Caco-2 (cell line): ENCODE measurements at regions not wholly inside any gene's neighbourhood (a gene's known extent, or its start where the extent isn't known, plus 50 kb on each side); places are given as distances from the start of the nearest gene placed in this dataset.

Experiments
- BruUV-seq: library from RNA; stranded (reverse); fragments of 400-500 nt; replicated peaks from 2 replicates; lab custom pipeline; 2021; lab: Mats Ljungman, UMichigan
- CTCF ChIA-PET: fragments of 300-600 bp; sonication (Branson Sonifier 250); formaldehyde crosslinking; loops from one replicate; lab custom pipeline; 2022; ENCODE audit warnings: antibody characterized with exemption; lab: Charles Lee
- POLR2A ChIA-PET: fragments of 300-600 bp; sonication (Branson Sonifier 250); formaldehyde crosslinking; loops from one replicate; lab custom pipeline; 2022; ENCODE audit warnings: antibody characterized with exemption; lab: Charles Lee
- DNase-seq, 2 experiments: peaks; one replicate each; pipeline versions ENCODE4 v3.0.0 to v3.0.0-alpha.2; 2020 to 2022
- H3K27me3 ChIP-seq: replicated peaks from 2 replicates; pipeline ENCODE4 v1.6.0; 2011; ENCODE audit warnings: low read length; ENCODE audit not compliant: control insufficient read depth, insufficient read depth
- H3K36me3 ChIP-seq: 2 replicates; pipeline ENCODE4 v1.5.1; 2011; ENCODE audit warnings: low read length; ENCODE audit not compliant: control insufficient read depth, insufficient read depth
- H3K4me1 ChIP-seq: fragments of 250-450 bp; sonication (Bioruptor Pico); 2 replicates; pipeline ENCODE4 v1.5.1; 2020; ENCODE audit warnings: mild to moderate bottlenecking
- H3K4me3 ChIP-seq: 2 replicates; pipeline ENCODE4 v1.5.1; 2011; ENCODE audit warnings: low read depth, mild to moderate bottlenecking, control low read depth, low read length
- H3K9me3 ChIP-seq: fragments of 250-450 bp; sonication (Bioruptor Pico); 2 replicates; pipeline ENCODE4 v1.5.1; 2020; ENCODE audit warnings: mild to moderate bottlenecking, moderate library complexity
- H3K27ac Mint-ChIP-seq: one replicate; pipeline ENCODE4 v1.8.0; 2022; ENCODE audit warnings: mixed read lengths; ENCODE audit not compliant: unreplicated experiment
- H3K27me3 Mint-ChIP-seq: one replicate; pipeline ENCODE4 v1.8.0; 2022; ENCODE audit warnings: mixed read lengths; ENCODE audit not compliant: insufficient read depth, unreplicated experiment
- H3K36me3 Mint-ChIP-seq: one replicate; pipeline ENCODE4 v1.8.0; 2022; ENCODE audit warnings: mild to moderate bottlenecking, mixed read lengths; ENCODE audit not compliant: insufficient read depth, unreplicated experiment
- H3K4me1 Mint-ChIP-seq: one replicate; pipeline ENCODE4 v1.8.0; 2022; ENCODE audit warnings: low read depth, mixed read lengths; ENCODE audit not compliant: unreplicated experiment
- H3K4me3 Mint-ChIP-seq: one replicate; pipeline ENCODE4 v1.8.0; 2022; ENCODE audit warnings: mild to moderate bottlenecking, moderate library complexity, mixed read lengths; ENCODE audit not compliant: unreplicated experiment
- H3K9me3 Mint-ChIP-seq: one replicate; pipeline ENCODE4 v1.8.0; 2022; ENCODE audit warnings: mixed read lengths; ENCODE audit not compliant: unreplicated experiment
- intact Hi-C: fragments of 100-400 bp; cut with micrococcal nuclease; formaldehyde crosslinking; loops from one replicate; pipeline ENCODE4 v1.10.0; 2022; ENCODE audit not compliant: unreplicated experiment
- TF ChIP-seq, protein P1 (sequence below), 2 experiments: fragments of 200-600 bp in 1 of 2; IDR thresholded peaks; 1 replicate in 1 of 2; 2 replicates in 1 of 2; pipeline versions ENCODE4 v1.5.1 to v1.8.0; 2011 to 2022; ENCODE audit warnings: antibody characterized with exemption in 1 of 2, control low read depth in 1 of 2, inconsistent platforms in 1 of 2, low read depth in 1 of 2, low read length in 1 of 2, mild to moderate bottlenecking in 1 of 2, moderate library complexity in 1 of 2; ENCODE audit not compliant: insufficient read depth in 1 of 2, severe bottlenecking in 1 of 2, unreplicated experiment in 1 of 2

DNA sequence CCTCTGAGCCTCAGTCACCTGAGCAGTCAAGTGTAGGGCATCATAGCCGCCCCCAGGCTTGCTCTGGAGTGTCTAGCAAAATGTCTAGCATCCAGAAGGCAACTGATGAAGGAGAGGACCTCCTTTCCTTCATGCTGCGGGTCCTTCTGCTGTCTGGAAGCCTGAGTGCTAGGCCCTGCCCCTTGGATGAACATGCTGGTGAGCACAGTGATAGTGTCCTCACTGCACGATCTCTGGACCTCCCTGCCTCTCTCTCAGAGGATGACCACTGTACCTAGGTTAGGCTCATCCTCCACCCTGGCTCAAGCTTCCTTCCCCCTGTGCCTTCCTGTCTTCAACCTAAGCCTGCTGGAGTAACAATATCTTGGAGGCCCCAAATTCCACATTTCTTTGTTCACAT is 128.6 kb downstream of the TENT5C start:
- intact Hi-C loops = loop anchor here (1.0 kb wide), 1 partner anchor 20 kb away; no protein-coding TSS in a partner anchor
- TF ChIP-seq, protein P1, sequence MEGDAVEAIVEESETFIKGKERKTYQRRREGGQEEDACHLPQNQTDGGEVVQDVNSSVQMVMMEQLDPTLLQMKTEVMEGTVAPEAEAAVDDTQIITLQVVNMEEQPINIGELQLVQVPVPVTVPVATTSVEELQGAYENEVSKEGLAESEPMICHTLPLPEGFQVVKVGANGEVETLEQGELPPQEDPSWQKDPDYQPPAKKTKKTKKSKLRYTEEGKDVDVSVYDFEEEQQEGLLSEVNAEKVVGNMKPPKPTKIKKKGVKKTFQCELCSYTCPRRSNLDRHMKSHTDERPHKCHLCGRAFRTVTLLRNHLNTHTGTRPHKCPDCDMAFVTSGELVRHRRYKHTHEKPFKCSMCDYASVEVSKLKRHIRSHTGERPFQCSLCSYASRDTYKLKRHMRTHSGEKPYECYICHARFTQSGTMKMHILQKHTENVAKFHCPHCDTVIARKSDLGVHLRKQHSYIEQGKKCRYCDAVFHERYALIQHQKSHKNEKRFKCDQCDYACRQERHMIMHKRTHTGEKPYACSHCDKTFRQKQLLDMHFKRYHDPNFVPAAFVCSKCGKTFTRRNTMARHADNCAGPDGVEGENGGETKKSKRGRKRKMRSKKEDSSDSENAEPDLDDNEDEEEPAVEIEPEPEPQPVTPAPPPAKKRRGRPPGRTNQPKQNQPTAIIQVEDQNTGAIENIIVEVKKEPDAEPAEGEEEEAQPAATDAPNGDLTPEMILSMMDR (IDR thresholded peaks at IDR 0.05; ENCODE audit: insufficient read depth in 1 of 2, low read depth in 1 of 2, low read length in 1 of 2, severe bottlenecking in 1 of 2, unreplicated experiment in 1 of 2) = no peak

DNA sequence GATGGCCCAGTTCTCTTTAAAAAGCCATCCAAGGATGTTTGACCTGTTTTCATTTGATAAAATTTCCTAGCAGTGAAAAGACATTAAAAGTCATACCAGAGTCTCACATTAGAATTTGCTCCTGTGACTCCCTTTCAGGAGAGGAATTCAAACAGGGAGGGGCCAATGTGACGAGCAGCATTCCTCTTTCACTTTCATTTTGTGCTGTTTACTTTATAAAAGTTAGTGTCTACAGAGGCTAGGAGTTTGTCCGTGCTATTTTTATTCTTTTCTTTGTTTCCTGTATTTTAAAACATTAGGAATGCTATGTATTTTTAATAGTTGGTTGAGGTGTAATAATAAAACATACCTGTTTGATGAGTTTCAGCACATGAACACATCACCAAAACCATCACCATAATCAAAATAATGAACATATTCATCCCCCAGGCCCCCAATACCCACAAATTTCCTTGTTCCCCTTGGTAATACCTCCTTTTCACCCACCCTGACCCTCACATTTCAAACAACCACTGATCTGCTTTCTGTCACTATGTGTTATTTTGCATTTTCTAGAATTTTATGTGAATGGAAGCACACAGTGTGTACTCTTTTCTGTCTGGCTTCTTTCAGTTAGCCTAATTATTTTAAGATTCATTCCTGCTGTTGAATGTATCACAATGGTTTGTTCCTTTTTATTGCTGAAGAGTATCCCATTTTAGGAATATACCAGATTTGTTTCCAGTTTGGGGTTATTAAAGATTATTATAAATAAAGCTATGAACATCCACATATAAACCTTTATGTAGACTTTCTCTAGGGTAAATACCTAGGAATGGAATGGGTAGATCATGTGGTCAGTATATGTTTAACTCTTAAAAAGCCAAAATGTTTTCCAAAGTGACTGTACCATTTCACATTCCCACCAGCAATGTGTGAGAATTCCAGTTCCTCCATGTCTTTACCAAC is 129.5 kb downstream of the TENT5C start:
- H3K4me1 Mint-ChIP-seq = peaks cover 18% of the 10 kb centered on the region
- ChIA-PET CTCF (interaction anchor here (1.3 kb wide), 1 partner anchor 19 kb away, joined by 6 read pairs; no protein-coding TSS in a partner anchor), POLR2A (no interaction called here)
- no peaks in the 10 kb centered on the region for H3K27me3 Mint-ChIP-seq
- no peaks in the 10 kb centered on the region for H3K9me3 Mint-ChIP-seq
- Histone ChIP-seq H3K4me1 (0 out of 2 replicates have a peak, but pooled peaks cover 10% of the 10 kb centered on the region), H3K36me3 (no peaks in the 10 kb centered on the region), H3K9me3 (no peaks in the 10 kb centered on the region), H3K27me3 (no peaks in the 10 kb centered on the region), H3K4me3 (no peak overlapping the region)
- peak in 1 of 2 experiments; percentile 37 for DNase-seq
- TF ChIP-seq, protein P1 (IDR thresholded peaks at IDR 0.05; ENCODE audit: insufficient read depth in 1 of 2, low read depth in 1 of 2, low read length in 1 of 2, severe bottlenecking in 1 of 2, unreplicated experiment in 1 of 2) = no peak
- intact Hi-C loops = no loop called here
- H3K4me3 Mint-ChIP-seq = peak overlapping the region; percentile 60
- H3K36me3 Mint-ChIP-seq = peaks cover 6% of the 10 kb centered on the region
- BruUV-seq = no TSS peak
- no peak overlapping the region for H3K27ac Mint-ChIP-seq

More for the DNA sequence above, 128.6 kb downstream of the TENT5C start:
- no peaks in the 10 kb centered on the region for H3K27me3 ChIP-seq
- H3K4me3 Mint-ChIP-seq = no peak overlapping the region
- no peaks in the 10 kb centered on the region for H3K9me3 ChIP-seq
- peak in 1 of 2 experiments; percentile 12 for DNase-seq
- H3K27ac Mint-ChIP-seq = peak overlapping the region; percentile 79
- H3K36me3 ChIP-seq = no peaks in the 10 kb centered on the region
- 0 out of 2 replicates have a peak, but pooled peaks cover 10% of the 10 kb centered on the region for H3K4me1 ChIP-seq
- H3K4me3 ChIP-seq = no peak overlapping the region
- H3K27me3 Mint-ChIP-seq = no peaks in the 10 kb centered on the region
- peaks cover 17% of the 10 kb centered on the region for H3K4me1 Mint-ChIP-seq
- H3K36me3 Mint-ChIP-seq = peaks cover 6% of the 10 kb centered on the region
- no peaks in the 10 kb centered on the region for H3K9me3 Mint-ChIP-seq
- BruUV-seq = no TSS peak
- POLR2A ChIA-PET = no interaction called here
- CTCF ChIA-PET = interaction anchor here (1.3 kb wide), 1 partner anchor 20 kb away, joined by 6 read pairs; no protein-coding TSS in a partner anchor

DNA sequence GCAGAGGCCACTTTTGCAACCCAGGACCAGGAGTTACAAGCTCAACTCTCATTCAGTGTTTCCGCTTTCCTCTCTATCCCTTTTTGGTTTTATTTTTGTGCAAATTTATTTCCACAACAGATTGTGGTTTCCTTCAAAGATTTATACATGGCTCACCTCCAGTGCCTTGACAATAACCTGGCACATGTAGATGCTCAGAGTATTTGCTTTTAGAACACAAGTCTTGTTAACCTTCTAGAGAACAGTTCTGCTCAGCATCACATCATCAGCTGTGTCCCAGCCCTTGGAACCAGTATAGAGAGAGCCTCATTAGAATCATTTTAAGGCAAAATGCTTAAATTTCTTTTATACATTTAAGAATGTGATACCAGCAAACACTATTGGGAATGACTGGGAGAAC is 133.7 kb downstream of the TENT5C start:
- H3K4me3 Mint-ChIP-seq = no peak overlapping the region
- BruUV-seq = no TSS peak
- CTCF ChIA-PET = no interaction called here
- no peaks in the 10 kb centered on the region for H3K36me3 Mint-ChIP-seq
- Histone ChIP-seq H3K4me1 (0 out of 2 replicates have a peak, but pooled peaks cover 5% of the 10 kb centered on the region), H3K9me3 (no peaks in the 10 kb centered on the region), H3K36me3 (no peaks in the 10 kb centered on the region), H3K27me3 (no peaks in the 10 kb centered on the region), H3K4me3 (no peak overlapping the region)
- H3K4me1 Mint-ChIP-seq = peaks cover 11% of the 10 kb centered on the region
- no peak overlapping the region for H3K27ac Mint-ChIP-seq
- TF ChIP-seq, protein P1 (IDR thresholded peaks at IDR 0.05; ENCODE audit: insufficient read depth in 1 of 2, low read depth in 1 of 2, low read length in 1 of 2, severe bottlenecking in 1 of 2, unreplicated experiment in 1 of 2) = no peak
- POLR2A ChIA-PET = no interaction called here
- intact Hi-C loops = no loop called here
- H3K27me3 Mint-ChIP-seq = no peaks in the 10 kb centered on the region
- no peaks in the 10 kb centered on the region for H3K9me3 Mint-ChIP-seq
- no peak for DNase-seq
